ENCODE measurements at regions not wholly inside any gene's neighbourhood (a gene's known extent, or its start where the extent isn't known, plus 50 kb on each side); places are given as distances from the start of the nearest gene placed in this dataset.

DNA sequence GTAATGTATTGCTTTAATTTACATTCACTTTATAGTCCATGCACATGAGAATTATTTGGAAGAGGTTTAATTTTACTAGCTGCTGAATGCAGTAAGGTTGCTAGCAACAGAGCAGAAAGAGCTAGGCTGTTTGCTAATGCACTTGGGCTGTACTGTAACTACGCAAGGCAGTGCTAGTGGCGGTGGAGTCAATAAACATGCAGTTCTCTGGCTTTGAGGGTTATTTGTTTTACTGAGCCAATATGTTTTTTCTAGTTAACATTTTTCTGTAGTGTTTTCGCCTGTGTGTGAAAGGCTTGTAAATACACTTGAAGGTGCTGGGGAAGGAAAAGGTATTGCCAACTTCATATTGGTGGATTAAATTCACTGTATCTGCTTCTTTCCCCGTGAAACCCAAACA, 112.8 kb downstream of the BTBD3 start:
- TF ChIP-seq, protein P1, sequence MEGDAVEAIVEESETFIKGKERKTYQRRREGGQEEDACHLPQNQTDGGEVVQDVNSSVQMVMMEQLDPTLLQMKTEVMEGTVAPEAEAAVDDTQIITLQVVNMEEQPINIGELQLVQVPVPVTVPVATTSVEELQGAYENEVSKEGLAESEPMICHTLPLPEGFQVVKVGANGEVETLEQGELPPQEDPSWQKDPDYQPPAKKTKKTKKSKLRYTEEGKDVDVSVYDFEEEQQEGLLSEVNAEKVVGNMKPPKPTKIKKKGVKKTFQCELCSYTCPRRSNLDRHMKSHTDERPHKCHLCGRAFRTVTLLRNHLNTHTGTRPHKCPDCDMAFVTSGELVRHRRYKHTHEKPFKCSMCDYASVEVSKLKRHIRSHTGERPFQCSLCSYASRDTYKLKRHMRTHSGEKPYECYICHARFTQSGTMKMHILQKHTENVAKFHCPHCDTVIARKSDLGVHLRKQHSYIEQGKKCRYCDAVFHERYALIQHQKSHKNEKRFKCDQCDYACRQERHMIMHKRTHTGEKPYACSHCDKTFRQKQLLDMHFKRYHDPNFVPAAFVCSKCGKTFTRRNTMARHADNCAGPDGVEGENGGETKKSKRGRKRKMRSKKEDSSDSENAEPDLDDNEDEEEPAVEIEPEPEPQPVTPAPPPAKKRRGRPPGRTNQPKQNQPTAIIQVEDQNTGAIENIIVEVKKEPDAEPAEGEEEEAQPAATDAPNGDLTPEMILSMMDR (IDR thresholded peaks at IDR 0.05; ENCODE audit: insufficient read depth, low read length), result no peak
- TF ChIP-seq POLR2AphosphoS5 (IDR thresholded peaks at IDR 0.05; ENCODE audit: low read depth) (no peak), GABPA (IDR thresholded peaks at IDR 0.05; ENCODE audit: low read depth) (no peak), SPI1 (IDR thresholded peaks at IDR 0.05; ENCODE audit: borderline replicate concordance, low read depth) (no peak)
- TF ChIP-seq, protein P2, sequence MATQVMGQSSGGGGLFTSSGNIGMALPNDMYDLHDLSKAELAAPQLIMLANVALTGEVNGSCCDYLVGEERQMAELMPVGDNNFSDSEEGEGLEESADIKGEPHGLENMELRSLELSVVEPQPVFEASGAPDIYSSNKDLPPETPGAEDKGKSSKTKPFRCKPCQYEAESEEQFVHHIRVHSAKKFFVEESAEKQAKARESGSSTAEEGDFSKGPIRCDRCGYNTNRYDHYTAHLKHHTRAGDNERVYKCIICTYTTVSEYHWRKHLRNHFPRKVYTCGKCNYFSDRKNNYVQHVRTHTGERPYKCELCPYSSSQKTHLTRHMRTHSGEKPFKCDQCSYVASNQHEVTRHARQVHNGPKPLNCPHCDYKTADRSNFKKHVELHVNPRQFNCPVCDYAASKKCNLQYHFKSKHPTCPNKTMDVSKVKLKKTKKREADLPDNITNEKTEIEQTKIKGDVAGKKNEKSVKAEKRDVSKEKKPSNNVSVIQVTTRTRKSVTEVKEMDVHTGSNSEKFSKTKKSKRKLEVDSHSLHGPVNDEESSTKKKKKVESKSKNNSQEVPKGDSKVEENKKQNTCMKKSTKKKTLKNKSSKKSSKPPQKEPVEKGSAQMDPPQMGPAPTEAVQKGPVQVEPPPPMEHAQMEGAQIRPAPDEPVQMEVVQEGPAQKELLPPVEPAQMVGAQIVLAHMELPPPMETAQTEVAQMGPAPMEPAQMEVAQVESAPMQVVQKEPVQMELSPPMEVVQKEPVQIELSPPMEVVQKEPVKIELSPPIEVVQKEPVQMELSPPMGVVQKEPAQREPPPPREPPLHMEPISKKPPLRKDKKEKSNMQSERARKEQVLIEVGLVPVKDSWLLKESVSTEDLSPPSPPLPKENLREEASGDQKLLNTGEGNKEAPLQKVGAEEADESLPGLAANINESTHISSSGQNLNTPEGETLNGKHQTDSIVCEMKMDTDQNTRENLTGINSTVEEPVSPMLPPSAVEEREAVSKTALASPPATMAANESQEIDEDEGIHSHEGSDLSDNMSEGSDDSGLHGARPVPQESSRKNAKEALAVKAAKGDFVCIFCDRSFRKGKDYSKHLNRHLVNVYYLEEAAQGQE (IDR thresholded peaks at IDR 0.05; ENCODE audit: insufficient replicate concordance, low read depth), result no peak

Data from HL-60 (cell line).